ENCODE measurements at regions not wholly inside any gene's neighbourhood (a gene's known extent, or its start where the extent isn't known, plus 50 kb on each side); places are given as distances from the start of the nearest gene placed in this dataset.

GRCh38 chr14:105857220-105857825 lies 330.9 kb downstream of the TMEM121 start:
- TF ChIP-seq RAD21 (IDR thresholded peaks at IDR 0.05) (no peak), CTCF (IDR thresholded peaks at IDR 0.05; ENCODE audit: low read depth, low read length, missing input control) (no peak), HNF4A (conservative IDR thresholded peaks at IDR 0.05) (no peak), RXRA (IDR thresholded peaks at IDR 0.05) (no peak), REST (IDR thresholded peaks at IDR 0.05) (no peak), GABPA (IDR thresholded peaks at IDR 0.05 in 1 of 2, conservative IDR thresholded peaks at IDR 0.05 in 1 of 2) (no peak), TAF1 (conservative IDR thresholded peaks at IDR 0.05) (no peak), MAX (IDR thresholded peaks at IDR 0.05) (no peak)
